Lower leg skin (tissue), 3 donors: ENCODE measurements at regions not wholly inside any gene's neighbourhood (a gene's known extent, or its start where the extent isn't known, plus 50 kb on each side); places are given as distances from the start of the nearest gene placed in this dataset.

Source experiments
- POLR2A ChIP-seq, 2 donors: fragments of 450-650 bp; IDR thresholded peaks; one replicate each; pipeline ENCODE4 v1.6.1; 2016 to 2017; ENCODE audit warnings: antibody characterized with exemption in 2 of 2, mild to moderate bottlenecking in 1 of 2, moderate library complexity in 1 of 2
- TF ChIP-seq, protein P1 (sequence below), 3 donors: fragments of 450-650 bp; IDR thresholded peaks; one replicate each; pipeline ENCODE4 v1.5.1; 2016; ENCODE audit warnings: antibody characterized with exemption in 3 of 3, mild to moderate bottlenecking in 3 of 3, moderate library complexity in 2 of 3

DNA sequence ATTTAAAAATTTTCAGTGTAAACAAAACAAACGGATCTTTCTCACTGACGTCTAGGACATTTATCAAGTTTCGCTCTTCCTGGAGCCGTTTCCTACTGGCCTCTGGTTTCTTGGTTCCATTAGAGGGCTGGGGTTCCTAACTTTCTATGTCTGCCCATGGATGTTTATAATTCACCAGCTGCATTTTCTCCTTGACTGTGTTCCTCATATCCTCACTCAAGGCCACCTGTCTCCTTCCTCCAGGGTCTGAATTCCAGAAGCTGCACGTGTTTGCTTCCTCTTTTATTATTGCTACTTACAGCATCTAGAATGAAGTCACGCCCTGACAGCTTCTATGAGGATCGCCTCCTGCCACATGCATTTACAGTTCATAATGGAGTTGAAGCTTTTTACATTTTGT lies 74.1 kb upstream of the BASP1 start:
- TF ChIP-seq POLR2A (IDR thresholded peaks at IDR 0.05): no peak
- TF ChIP-seq, protein P1, sequence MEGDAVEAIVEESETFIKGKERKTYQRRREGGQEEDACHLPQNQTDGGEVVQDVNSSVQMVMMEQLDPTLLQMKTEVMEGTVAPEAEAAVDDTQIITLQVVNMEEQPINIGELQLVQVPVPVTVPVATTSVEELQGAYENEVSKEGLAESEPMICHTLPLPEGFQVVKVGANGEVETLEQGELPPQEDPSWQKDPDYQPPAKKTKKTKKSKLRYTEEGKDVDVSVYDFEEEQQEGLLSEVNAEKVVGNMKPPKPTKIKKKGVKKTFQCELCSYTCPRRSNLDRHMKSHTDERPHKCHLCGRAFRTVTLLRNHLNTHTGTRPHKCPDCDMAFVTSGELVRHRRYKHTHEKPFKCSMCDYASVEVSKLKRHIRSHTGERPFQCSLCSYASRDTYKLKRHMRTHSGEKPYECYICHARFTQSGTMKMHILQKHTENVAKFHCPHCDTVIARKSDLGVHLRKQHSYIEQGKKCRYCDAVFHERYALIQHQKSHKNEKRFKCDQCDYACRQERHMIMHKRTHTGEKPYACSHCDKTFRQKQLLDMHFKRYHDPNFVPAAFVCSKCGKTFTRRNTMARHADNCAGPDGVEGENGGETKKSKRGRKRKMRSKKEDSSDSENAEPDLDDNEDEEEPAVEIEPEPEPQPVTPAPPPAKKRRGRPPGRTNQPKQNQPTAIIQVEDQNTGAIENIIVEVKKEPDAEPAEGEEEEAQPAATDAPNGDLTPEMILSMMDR (IDR thresholded peaks at IDR 0.05): no peak
